ENCODE measurements at regions not wholly inside any gene's neighbourhood (a gene's known extent, or its start where the extent isn't known, plus 50 kb on each side); places are given as distances from the start of the nearest gene placed in this dataset.

DNA sequence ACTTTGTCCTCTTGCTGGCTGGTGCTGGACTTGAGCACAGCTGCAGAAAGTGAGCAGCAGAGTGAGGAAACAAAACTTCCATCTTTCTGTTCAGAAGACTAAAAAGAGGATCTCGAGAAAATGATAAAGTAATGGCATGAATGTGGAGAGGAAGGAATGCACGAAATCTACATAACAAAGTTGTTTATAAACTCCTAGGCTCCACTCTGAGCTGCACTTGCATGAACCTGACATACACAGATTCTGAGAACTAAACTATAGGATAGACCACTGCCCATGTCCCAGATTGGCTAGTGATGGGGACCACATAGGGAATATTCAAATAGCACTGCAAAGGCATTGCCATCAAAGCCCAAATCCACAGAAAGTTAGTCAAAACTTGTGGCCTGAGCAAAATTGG, 121.1 kb upstream of the MON1B start:
- TF ChIP-seq, protein P1, sequence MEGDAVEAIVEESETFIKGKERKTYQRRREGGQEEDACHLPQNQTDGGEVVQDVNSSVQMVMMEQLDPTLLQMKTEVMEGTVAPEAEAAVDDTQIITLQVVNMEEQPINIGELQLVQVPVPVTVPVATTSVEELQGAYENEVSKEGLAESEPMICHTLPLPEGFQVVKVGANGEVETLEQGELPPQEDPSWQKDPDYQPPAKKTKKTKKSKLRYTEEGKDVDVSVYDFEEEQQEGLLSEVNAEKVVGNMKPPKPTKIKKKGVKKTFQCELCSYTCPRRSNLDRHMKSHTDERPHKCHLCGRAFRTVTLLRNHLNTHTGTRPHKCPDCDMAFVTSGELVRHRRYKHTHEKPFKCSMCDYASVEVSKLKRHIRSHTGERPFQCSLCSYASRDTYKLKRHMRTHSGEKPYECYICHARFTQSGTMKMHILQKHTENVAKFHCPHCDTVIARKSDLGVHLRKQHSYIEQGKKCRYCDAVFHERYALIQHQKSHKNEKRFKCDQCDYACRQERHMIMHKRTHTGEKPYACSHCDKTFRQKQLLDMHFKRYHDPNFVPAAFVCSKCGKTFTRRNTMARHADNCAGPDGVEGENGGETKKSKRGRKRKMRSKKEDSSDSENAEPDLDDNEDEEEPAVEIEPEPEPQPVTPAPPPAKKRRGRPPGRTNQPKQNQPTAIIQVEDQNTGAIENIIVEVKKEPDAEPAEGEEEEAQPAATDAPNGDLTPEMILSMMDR (IDR thresholded peaks at IDR 0.05; ENCODE audit: insufficient read depth, low read depth, low read length): no peak
- no peak for TF ChIP-seq EZH2 (IDR thresholded peaks at IDR 0.05; ENCODE audit: insufficient read depth, low read length)

Measured in astrocyte (in vitro differentiated cells and primary cell).